ENCODE measurements at regions not wholly inside any gene's neighbourhood (a gene's known extent, or its start where the extent isn't known, plus 50 kb on each side); places are given as distances from the start of the nearest gene placed in this dataset.

- DNase-seq (ENCODE audit: low spot score) = no peak
- intact Hi-C loops (cut with DNase I) = no loop called here
Measured at GRCh38 chr11:24297461-24297860, 199.4 kb upstream of the LUZP2 start.

GRCh38 chr11:24298146-24298545 is 198.7 kb upstream of the LUZP2 start:
- intact Hi-C loops (cut with DNase I) = no loop called here
- no peak for DNase-seq (ENCODE audit: low spot score)

GRCh38 chr11:24311974-24312373 is 184.9 kb upstream of the LUZP2 start:
- DNase-seq (ENCODE audit: low spot score) = no peak
- intact Hi-C loops (cut with DNase I) = no loop called here

- DNase-seq (ENCODE audit: low spot score) = no peak
- intact Hi-C loops (cut with DNase I) = no loop called here
Measured at GRCh38 chr11:24312464-24313238, 184.2 kb upstream of the LUZP2 start.

GRCh38 chr11:24321229-24321628 is 175.6 kb upstream of the LUZP2 start:
- no peak for DNase-seq (ENCODE audit: low spot score)
- intact Hi-C loops (cut with DNase I) = no loop called here

- no peak for DNase-seq (ENCODE audit: low spot score)
- intact Hi-C loops (cut with DNase I) = no loop called here
Measured at GRCh38 chr11:24324211-24324610, 172.6 kb upstream of the LUZP2 start.

GRCh38 chr11:24344222-24344621 is 152.6 kb upstream of the LUZP2 start:
- intact Hi-C loops (cut with DNase I) = no loop called here
- DNase-seq (ENCODE audit: low spot score) = no peak

- intact Hi-C loops (cut with DNase I) = no loop called here
- DNase-seq (ENCODE audit: low spot score) = no peak
Measured at GRCh38 chr11:24348908-24349307, 147.9 kb upstream of the LUZP2 start.

GRCh38 chr11:24351179-24351578 is 145.7 kb upstream of the LUZP2 start:
- DNase-seq (ENCODE audit: low spot score) = no peak
- intact Hi-C loops (cut with DNase I) = no loop called here

- intact Hi-C loops (cut with DNase I) = no loop called here
Measured at GRCh38 chr11:24356501-24356900, 140.4 kb upstream of the LUZP2 start.

GRCh38 chr11:24357620-24358410 is 139.0 kb upstream of the LUZP2 start:
- DNase-seq (ENCODE audit: low spot score) = no peak
- intact Hi-C loops (cut with DNase I) = no loop called here

More at GRCh38 chr11:24356501-24356900, 140.4 kb upstream of the LUZP2 start:
- DNase-seq (ENCODE audit: low spot score) = no peak

- intact Hi-C loops (cut with DNase I) = no loop called here
- DNase-seq (ENCODE audit: low spot score) = no peak
Measured at GRCh38 chr11:24372491-24372890, 124.4 kb upstream of the LUZP2 start.

GRCh38 chr11:24373516-24373915 is 123.3 kb upstream of the LUZP2 start:
- intact Hi-C loops (cut with DNase I) = no loop called here
- DNase-seq (ENCODE audit: low spot score) = no peak

GRCh38 chr11:24375351-24375750 is 121.5 kb upstream of the LUZP2 start:
- intact Hi-C loops (cut with DNase I) = no loop called here
- DNase-seq (ENCODE audit: low spot score) = no peak

GRCh38 chr11:24375931-24376330 is 120.9 kb upstream of the LUZP2 start:
- intact Hi-C loops (cut with DNase I) = no loop called here
- no peak for DNase-seq (ENCODE audit: low spot score)

- no peak for DNase-seq (ENCODE audit: low spot score)
- intact Hi-C loops (cut with DNase I) = no loop called here
Measured at GRCh38 chr11:24383137-24383536, 113.7 kb upstream of the LUZP2 start.

GRCh38 chr11:24384240-24384639 is 112.6 kb upstream of the LUZP2 start:
- no peak for DNase-seq (ENCODE audit: low spot score)
- intact Hi-C loops (cut with DNase I) = no loop called here

- no peak for DNase-seq (ENCODE audit: low spot score)
- intact Hi-C loops (cut with DNase I) = no loop called here
Measured at GRCh38 chr11:24386546-24387397, 110.1 kb upstream of the LUZP2 start.

GRCh38 chr11:24389575-24389974 is 107.3 kb upstream of the LUZP2 start:
- intact Hi-C loops (cut with DNase I) = no loop called here
- no peak for DNase-seq (ENCODE audit: low spot score)

- DNase-seq (ENCODE audit: low spot score) = no peak
- intact Hi-C loops (cut with DNase I) = no loop called here
Measured at GRCh38 chr11:24390016-24390415, 106.8 kb upstream of the LUZP2 start.
